CD4-positive, alpha-beta T cell treated with Interleukin-4 for 4 hours (primary cell): ENCODE measurements at regions not wholly inside any gene's neighbourhood (a gene's known extent, or its start where the extent isn't known, plus 50 kb on each side); places are given as distances from the start of the nearest gene placed in this dataset.

Experiments
- DNase-seq: peaks from one replicate; pipeline ENCODE4 v3.0.0-alpha.2; 2020

GRCh38 chr14:88064841-88065240, 59.9 kb downstream of the GPR65 start:
- no peak for DNase-seq

DNA sequence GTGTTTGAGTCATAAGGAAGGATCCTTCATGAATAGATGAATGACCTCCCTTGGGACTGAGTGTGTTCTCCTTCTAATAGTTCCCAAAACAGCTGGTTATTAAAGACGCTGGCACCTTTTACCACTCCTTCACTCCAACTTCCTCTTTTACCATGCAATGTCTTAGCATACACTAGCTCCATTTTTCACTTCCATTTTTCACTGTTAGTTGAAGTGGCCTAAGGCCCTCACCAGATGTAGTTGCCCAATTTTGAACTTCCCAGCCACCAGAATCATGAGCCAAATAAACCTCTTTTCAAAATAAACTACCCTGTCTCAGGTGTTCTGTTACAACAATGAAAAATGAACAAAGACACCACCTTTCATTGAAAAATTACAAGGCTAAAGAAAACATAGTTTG, 64.7 kb downstream of the GPR65 start:
- no peak for DNase-seq

DNA sequence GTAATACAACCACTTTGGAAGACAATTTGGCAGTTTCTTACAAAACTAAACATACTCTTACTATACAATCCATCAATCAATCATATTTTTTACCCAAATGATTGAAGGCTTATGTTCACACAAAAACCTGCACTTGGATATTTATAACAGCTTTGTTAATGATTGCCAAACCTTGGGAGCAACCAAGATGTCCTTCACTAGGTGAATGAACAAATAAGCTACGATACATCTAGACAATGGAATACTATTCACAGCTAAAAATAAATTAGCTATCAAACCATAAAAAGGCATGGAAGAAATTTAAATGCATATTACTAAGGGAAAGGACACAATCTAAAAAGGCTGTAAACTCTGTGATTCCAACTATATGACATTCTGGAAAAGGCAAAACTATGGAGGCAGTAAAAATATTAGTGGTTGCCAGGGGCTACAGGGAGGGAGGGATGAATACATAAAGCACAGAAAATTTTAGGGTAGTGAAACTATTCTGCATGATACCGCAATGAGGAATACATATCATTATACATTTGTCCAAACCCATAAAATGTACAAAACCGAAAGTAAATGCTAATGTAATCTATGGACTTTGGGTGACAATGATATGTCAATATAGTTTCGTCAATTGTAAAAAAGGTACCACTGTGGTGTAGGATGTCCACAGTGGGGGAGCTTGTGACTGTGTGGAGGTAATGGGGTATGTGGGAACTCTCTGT, 70.5 kb downstream of the GPR65 start:
- no peak for DNase-seq

DNA sequence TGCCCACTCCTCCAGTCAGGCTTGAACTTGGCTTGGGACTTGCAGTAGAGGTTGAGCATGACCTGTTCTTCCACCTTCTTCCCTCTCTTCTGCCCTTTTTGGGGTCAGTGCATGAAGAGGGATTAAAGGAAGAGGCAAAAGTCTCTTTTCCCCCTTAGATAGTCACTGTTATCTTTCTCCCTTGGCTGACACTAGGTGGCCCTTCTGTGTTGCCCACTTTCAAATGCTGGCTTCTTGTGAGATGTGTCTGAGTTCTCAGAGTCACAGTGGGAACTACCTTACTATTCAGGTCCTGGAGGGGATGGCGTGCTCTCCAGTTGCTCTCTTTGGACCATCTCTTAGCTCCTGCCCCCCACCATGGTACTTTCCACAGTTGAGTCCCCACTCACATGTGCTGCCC, 73.6 kb downstream of the GPR65 start:
- DNase-seq, result no peak

DNA sequence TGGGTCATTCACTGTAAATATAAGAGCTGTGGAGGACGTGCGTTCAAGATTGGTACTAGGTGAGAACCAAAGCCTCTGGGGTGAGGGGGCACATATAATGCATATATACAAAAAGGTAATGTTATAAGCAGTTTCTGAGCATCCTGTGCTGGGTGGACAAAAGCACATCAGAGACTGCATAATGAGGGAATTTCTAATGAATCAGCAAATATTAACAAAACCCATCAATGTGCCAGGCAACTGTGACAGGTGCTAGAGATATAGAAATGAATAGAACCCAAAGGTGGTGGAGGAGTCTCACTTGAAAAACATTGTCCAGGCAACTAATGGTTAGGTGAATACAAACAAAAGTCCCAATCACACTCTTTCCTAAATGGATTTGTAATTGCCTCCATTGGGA, 74.7 kb downstream of the GPR65 start:
- no peak for DNase-seq

DNA sequence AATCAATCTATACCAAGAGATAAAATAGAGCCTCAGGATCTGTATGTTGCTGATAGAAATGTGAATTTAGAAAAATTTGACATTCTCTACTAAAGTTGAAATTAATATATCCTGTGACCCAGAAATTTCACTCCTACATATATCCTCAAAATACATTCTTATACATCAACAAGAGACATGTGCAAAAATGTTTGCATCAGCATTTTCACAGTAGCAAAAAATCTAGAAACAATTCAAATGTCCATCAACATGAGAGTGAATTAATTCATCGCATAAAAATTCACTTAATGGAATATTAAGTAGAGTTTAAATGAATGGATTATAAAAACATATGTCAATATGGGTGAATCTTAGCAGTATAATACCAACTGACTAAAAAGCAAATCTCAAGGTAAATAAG, 80.8 kb downstream of the GPR65 start:
- DNase-seq, result no peak

DNA sequence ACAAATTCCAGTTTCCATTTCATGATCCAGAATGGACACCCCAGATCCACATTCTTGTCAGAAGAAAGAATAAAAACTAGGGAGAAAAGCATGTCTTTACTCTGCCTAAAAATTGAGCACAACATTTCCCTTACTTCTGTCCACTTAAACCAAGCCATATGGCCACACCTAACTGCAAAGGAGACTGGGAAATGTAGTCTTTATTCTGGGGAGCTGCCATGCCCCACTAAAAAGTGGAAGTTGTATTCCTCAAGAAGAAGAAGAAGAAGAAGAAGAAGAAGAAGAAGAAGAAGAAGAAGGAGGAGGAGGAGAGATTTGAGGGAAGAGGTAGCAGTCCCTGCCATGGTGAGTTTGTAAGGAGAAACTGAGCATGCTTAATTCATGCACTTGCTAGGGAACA, 84.5 kb downstream of the GPR65 start:
- no peak for DNase-seq

- no peak for DNase-seq
Observed at GRCh38 chr14:88092529-88092928, 87.6 kb downstream of the GPR65 start.

DNA sequence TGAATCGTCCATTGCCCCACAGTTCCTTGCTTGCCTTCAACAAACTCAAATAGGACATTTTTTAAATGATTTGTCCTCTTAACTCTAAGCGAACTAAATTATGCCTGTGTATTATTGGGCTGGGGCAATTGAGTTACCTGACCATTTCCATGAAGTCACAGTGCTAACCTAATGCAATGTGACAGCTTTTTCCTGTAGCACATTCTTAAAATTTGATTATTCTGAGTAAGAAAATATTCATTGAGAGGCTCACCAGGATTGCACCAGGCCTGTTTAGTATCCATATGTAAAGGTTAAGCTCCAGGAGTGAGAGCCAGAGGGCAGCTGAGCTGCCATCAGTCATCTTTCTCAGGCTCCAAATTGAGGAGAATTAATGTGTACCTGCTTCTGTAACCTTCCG, 90.9 kb downstream of the GPR65 start:
- DNase-seq, result no peak

DNA sequence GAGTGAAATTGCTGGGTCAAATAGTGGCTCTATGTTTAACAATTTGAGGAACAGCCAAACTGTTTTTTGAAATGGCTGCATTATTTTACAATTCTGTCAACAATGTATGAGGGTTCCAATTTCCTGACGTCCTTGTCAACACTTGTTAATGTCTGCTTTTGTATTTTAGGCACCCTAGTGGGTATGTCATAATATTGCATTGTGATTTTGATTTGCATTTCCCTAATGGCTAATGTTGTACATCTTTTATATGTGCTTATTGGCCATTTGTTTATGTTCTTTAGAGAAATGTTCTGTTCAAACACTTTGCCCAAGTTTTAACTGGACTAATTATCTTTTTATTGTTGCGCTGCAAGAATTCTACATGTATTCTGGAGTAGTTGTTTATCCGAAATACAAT, 93.2 kb downstream of the GPR65 start:
- DNase-seq, result no peak

DNA sequence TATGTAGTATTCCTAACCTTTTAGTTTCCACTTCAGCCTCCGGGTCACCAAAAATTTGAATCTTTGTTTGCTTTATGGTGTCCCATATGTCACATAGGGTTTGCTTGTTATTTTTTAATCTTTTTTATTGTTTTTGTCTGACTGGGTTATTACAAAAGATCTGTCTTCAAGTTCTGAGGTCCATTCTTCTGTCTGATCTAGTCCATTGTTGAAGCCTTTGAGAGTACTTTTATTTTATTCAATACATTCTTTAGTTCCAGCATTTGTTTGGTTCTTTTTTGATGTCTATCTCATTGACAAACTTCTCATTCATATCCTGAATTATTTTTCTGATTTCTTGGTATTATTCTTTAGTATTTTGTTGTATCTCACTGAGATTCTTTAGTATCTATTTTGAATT, 99.8 kb downstream of the GPR65 start:
- DNase-seq, result no peak

- DNase-seq, result no peak
Observed at GRCh38 chr14:88106377-88106776, 101.4 kb downstream of the GPR65 start.

DNA sequence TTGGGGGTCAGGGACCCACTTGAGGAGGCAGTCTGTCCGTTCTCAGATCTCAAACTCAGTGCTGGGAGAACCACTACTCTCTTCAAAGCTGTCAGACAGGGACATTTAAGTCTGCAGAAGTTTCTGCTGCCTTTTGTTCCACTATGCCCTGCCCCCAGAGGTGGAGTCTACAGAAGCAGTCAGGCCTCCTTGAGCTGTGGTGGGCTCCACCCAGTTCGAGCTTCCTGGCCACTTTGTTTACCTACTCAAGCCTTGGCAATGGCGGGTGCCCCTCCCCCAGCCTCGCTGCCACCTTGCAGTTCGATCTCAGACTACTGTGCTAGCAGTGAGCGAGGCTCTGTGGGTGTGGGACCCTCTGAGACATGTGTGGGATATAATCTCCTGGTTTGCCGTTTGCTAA, 122.7 kb downstream of the GPR65 start:
- DNase-seq, result peak; percentile 14

- no peak for DNase-seq
Observed at GRCh38 chr14:88128816-88129215, 123.9 kb downstream of the GPR65 start.

DNA sequence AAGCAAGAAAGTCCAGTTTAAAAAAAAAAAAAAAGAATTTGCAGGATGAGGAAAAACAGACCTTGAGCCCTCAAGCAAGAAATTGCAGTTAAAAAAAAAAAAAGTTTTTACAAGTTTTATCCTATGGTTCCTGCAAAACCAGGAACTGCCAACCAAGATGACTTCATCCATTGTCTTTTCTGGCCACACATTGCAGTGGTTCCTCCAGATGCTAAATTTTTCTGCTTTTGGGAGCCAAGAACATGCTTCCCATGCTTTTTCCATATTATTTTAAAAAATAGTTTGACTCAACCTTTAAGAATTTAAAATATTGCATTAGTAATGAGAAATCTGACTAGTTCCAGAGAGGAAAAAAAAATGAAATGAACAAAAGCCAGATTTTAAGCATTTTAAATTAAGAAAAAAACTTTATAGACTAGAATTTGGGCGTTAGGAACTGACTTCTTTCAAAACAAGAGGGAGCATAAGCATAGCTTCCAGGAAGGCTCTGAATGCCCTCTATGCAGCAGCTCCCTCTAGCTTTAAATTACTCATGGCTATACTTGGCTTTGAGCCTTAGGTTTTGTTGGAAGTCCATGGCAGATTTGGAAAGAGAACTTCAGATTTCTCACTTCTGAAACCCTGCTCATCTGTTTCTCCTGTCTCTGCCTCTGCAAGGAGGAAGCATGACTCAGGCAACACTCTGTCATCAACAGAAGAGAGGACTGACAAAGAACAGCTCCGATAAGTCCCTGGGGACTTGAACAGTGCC, 124.5 kb downstream of the GPR65 start:
- peak; percentile 33 for DNase-seq

GRCh38 chr14:88130057-88130432, 125.1 kb downstream of the GPR65 start:
- no peak for DNase-seq
